ENCODE measurements at regions not wholly inside any gene's neighbourhood (a gene's known extent, or its start where the extent isn't known, plus 50 kb on each side); places are given as distances from the start of the nearest gene placed in this dataset.

GRCh38 chr13:39909634-39910033 lies 254.2 kb downstream of the COG6 start:
- TF ChIP-seq, protein P1, sequence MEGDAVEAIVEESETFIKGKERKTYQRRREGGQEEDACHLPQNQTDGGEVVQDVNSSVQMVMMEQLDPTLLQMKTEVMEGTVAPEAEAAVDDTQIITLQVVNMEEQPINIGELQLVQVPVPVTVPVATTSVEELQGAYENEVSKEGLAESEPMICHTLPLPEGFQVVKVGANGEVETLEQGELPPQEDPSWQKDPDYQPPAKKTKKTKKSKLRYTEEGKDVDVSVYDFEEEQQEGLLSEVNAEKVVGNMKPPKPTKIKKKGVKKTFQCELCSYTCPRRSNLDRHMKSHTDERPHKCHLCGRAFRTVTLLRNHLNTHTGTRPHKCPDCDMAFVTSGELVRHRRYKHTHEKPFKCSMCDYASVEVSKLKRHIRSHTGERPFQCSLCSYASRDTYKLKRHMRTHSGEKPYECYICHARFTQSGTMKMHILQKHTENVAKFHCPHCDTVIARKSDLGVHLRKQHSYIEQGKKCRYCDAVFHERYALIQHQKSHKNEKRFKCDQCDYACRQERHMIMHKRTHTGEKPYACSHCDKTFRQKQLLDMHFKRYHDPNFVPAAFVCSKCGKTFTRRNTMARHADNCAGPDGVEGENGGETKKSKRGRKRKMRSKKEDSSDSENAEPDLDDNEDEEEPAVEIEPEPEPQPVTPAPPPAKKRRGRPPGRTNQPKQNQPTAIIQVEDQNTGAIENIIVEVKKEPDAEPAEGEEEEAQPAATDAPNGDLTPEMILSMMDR (IDR thresholded peaks at IDR 0.05; ENCODE audit: low read depth, low read length): no peak
- DNase-seq (ENCODE audit: extremely low read depth, low read depth): no peak

DNA sequence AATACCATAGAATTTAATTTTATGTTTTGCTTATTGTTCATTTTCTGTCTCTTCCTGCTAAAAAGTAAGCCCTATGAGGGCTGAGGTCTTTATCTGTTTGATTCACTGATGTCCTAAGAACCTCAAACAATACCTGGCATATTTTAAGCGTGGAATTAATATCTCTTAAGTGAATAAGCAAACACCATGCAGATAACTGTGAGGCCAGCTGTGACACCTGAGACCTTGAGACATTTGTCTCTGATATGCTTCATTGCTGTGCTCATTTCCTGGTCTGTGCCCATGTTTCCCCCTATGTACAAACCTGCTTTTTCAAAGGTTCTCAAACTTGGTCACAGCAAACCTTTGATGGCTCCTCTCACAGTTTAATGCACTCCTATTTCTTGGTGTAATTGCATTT lies 254.6 kb downstream of the COG6 start:
- no peak for DNase-seq (ENCODE audit: extremely low read depth, low read depth)

DNA sequence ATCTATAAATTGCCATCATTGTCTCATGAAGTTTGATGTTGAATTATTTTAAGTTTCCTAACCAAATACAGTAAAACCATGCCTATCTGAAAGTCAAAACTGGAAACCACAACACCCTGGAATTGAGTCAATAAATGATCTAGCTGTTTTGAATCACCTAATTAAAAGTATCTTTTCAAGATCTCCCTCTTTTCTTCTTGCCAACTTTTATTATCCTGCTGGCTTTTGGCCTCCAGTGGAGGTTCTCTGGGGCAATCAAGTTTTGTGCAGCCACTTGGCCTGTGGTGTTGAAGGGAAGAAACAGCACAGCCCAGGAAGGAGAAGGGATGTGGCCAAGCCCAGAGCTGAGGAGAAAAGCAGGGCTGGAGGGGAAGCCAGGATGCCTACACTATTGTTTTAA lies 255.4 kb downstream of the COG6 start:
- TF ChIP-seq, protein P1 (IDR thresholded peaks at IDR 0.05; ENCODE audit: low read depth, low read length): no peak
- DNase-seq (ENCODE audit: extremely low read depth, low read depth): no peak

More for the DNA sequence above, 254.6 kb downstream of the COG6 start:
- TF ChIP-seq, protein P1 (IDR thresholded peaks at IDR 0.05; ENCODE audit: low read depth, low read length): no peak

GRCh38 chr13:39913339-39913738 lies 257.9 kb downstream of the COG6 start:
- TF ChIP-seq, protein P1 (IDR thresholded peaks at IDR 0.05; ENCODE audit: low read depth, low read length): no peak
- no peak for DNase-seq (ENCODE audit: extremely low read depth, low read depth)

- TF ChIP-seq, protein P1 (IDR thresholded peaks at IDR 0.05; ENCODE audit: low read depth, low read length): no peak
- DNase-seq (ENCODE audit: extremely low read depth, low read depth): no peak
Measured at GRCh38 chr13:39913928-39914327, 258.5 kb downstream of the COG6 start.

DNA sequence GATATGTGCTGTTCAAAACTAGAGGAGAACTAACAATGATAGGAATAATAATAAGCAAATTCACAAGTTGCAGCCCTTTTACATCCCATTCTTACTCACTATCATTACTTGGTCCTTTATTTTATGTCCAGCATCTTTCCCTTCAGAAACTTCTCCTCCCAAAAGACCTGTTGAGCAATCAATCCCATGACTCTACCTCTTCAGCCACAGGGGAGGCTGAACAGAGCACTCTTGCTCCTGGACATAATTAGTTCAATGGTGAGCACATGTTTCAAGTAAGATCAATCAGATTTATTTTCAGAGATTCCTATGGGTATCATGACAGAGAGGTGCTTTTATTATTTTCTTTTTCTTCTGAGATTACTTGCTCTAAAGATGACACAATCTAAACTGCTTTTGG lies 260.0 kb downstream of the COG6 start:
- TF ChIP-seq, protein P1 (IDR thresholded peaks at IDR 0.05; ENCODE audit: low read depth, low read length): no peak
- DNase-seq (ENCODE audit: extremely low read depth, low read depth): no peak

GRCh38 chr13:39916330-39916729 lies 260.9 kb downstream of the COG6 start:
- DNase-seq (ENCODE audit: extremely low read depth, low read depth): no peak
- TF ChIP-seq, protein P1 (IDR thresholded peaks at IDR 0.05; ENCODE audit: low read depth, low read length): no peak
